HCT116 (cell line): ENCODE measurements at regions not wholly inside any gene's neighbourhood (a gene's known extent, or its start where the extent isn't known, plus 50 kb on each side); places are given as distances from the start of the nearest gene placed in this dataset.

Experiments used
- ATAC-seq: fragments of 200-7000 bp; cut with Tn5 transposase; 2 replicates; pipeline ENCODE4 v1.9.1; 2020; ENCODE audit warnings: mild to moderate bottlenecking, moderate library complexity
- BruUV-seq: library from RNA; stranded (reverse); fragments of 400-500 nt; replicated peaks from 2 replicates; lab custom pipeline; 2021; lab: Mats Ljungman, UMichigan
- CTCF ChIA-PET: fragments of 300-600 bp; sonication (Branson Sonifier 250); formaldehyde crosslinking; loops from one replicate; lab custom pipeline; 2021; ENCODE audit warnings: antibody characterized with exemption; lab: Charles Lee
- POLR2A ChIA-PET: fragments of 300-600, 350-600 bp; sonication (Branson Sonifier 250); formaldehyde crosslinking; loops from one replicate; lab custom pipeline; 2021; ENCODE audit warnings: antibody characterized with exemption; lab: Charles Lee
- RAD21 ChIA-PET, 2 experiments: fragments of 300-600 bp; sonication (Branson Sonifier 250); formaldehyde crosslinking; loops; one replicate each; lab custom pipeline; 2023; ENCODE audit warnings: low total read pairs in 2 of 2; ENCODE audit not compliant: uncharacterized antibody in 2 of 2, unreplicated experiment in 2 of 2, low non-redundant PET in 1 of 2; lab: Charles Lee
- DNase-seq: peaks from one replicate; pipeline ENCODE4 v3.0.0-alpha.2; 2010; ENCODE audit warnings: low read depth, low spot score
- H2AFZ ChIP-seq: fragments of 200-600 bp; shearing (Covaris generic), sonication (generic); 2 replicates; pipeline ENCODE4 v1.6.1; 2017; ENCODE audit warnings: low read depth, mixed run types, mixed read lengths, antibody characterized with exemption, low read length; ENCODE audit not compliant: poor library complexity, severe bottlenecking
- H3K27ac ChIP-seq: 2 replicates; pipeline ENCODE4 v1.5.1; 2012; ENCODE audit warnings: low read depth, low read length
- H3K27me3 ChIP-seq: fragments of 200-600 bp; sonication (generic); 2 replicates; pipeline ENCODE4 v1.6.1; 2016; ENCODE audit warnings: mixed run types, low read length, mixed read lengths; ENCODE audit not compliant: insufficient read depth
- H3K36me3 ChIP-seq, 2 experiments: fragments of 200-500 bp in 1 of 2; fragments of 200-600 bp in 1 of 2; sonication (Bioruptor generic) in 1 of 2; sonication (generic) in 1 of 2; 2 replicates each; pipeline versions ENCODE4 v1.5.1 to v1.6.1; 2014 to 2016; ENCODE audit warnings: low read length in 2 of 2, inconsistent platforms in 1 of 2, mixed read lengths in 1 of 2, mixed run types in 1 of 2; ENCODE audit not compliant: insufficient read depth in 2 of 2, control insufficient read depth in 1 of 2
- H3K4me1 ChIP-seq, 2 experiments: fragments of 200-600 bp in 1 of 2; sonication (generic) in 1 of 2; 2 replicates each; pipeline versions ENCODE4 v1.5.1 to v1.6.1; 2012 to 2017; ENCODE audit warnings: low read length in 2 of 2, inconsistent platforms in 1 of 2, mild to moderate bottlenecking in 1 of 2, mixed read lengths in 1 of 2, mixed run types in 1 of 2, moderate library complexity in 1 of 2; ENCODE audit not compliant: insufficient read depth in 2 of 2, control insufficient read depth in 1 of 2
- H3K4me2 ChIP-seq: fragments of 200-600 bp; sonication (generic); 2 replicates; pipeline ENCODE4 v1.6.1; 2017; ENCODE audit warnings: mixed run types, low read length, mixed read lengths
- H3K4me3 ChIP-seq, 2 experiments: fragments of 200-600 bp in 1 of 2; sonication (generic) in 1 of 2; replicated peaks in 1 of 2; 2 replicates each; pipeline ENCODE4 v1.5.1; 2011 to 2016; ENCODE audit warnings: low read length in 2 of 2, control low read depth in 1 of 2, low read depth in 1 of 2, mild to moderate bottlenecking in 1 of 2, mixed read lengths in 1 of 2, mixed run types in 1 of 2
- H3K79me2 ChIP-seq: fragments of 200-600 bp; sonication (generic); 2 replicates; pipeline ENCODE4 v1.6.1; 2017; ENCODE audit warnings: mild to moderate bottlenecking, mixed run types, low read length, moderate library complexity, mixed read lengths; ENCODE audit not compliant: insufficient read depth
- H3K9ac ChIP-seq: fragments of 200-600 bp; sonication (generic); 2 replicates; pipeline ENCODE4 v1.6.1; 2016; ENCODE audit warnings: low read length, mixed read lengths
- H3K9me2 ChIP-seq: fragments of 200-600 bp; sonication (generic), shearing (Covaris generic); 2 replicates; pipeline ENCODE4 v1.6.1; 2017; ENCODE audit warnings: mixed run types, mild to moderate bottlenecking, moderate library complexity; ENCODE audit not compliant: insufficient read depth
- H3K9me3 ChIP-seq, 2 experiments: fragments of 200-500 bp in 1 of 2; fragments of 200-600 bp in 1 of 2; sonication (Bioruptor generic) in 1 of 2; sonication (generic) in 1 of 2; 2 replicates each; pipeline ENCODE4 v1.6.1; 2014 to 2017; ENCODE audit warnings: low read length in 2 of 2, mixed read lengths in 2 of 2, inconsistent platforms in 1 of 2, low read depth in 1 of 2, mild to moderate bottlenecking in 1 of 2, mixed run types in 1 of 2, moderate library complexity in 1 of 2; ENCODE audit not compliant: control insufficient read depth in 1 of 2, insufficient read depth in 1 of 2
- H4K20me1 ChIP-seq: fragments of 200-600 bp; sonication (generic), shearing (Covaris generic); 2 replicates; pipeline ENCODE4 v1.6.1; 2017; ENCODE audit warnings: mixed run types, mild to moderate bottlenecking, moderate library complexity; ENCODE audit not compliant: insufficient read depth
- CBX3 ChIP-seq: IDR thresholded peaks from 2 replicates; pipeline ENCODE4 v1.6.1; 2012; ENCODE audit warnings: low read depth
- CEBPB ChIP-seq: IDR thresholded peaks from 2 replicates; pipeline ENCODE4 v1.6.1; 2012; ENCODE audit warnings: low read depth
- EGR1 ChIP-seq: IDR thresholded peaks from 2 replicates; pipeline ENCODE4 v1.6.1; 2012; ENCODE audit warnings: low read depth
- ELF1 ChIP-seq: IDR thresholded peaks from 2 replicates; pipeline ENCODE4 v1.6.1; 2012; ENCODE audit warnings: low read depth, borderline replicate concordance
- EZH2 ChIP-seq: fragments of 200-600 bp; sonication (generic); IDR thresholded peaks from 2 replicates; pipeline ENCODE4 v1.6.1; 2017; ENCODE audit warnings: antibody characterized with exemption, mixed run types
- EZH2phosphoT487 ChIP-seq: fragments of 200-600 bp; IDR thresholded peaks from 2 replicates; pipeline ENCODE4 v1.6.1; 2018; ENCODE audit warnings: antibody characterized with exemption, borderline replicate concordance
- FOSL1 ChIP-seq: IDR thresholded peaks from 2 replicates; pipeline ENCODE4 v1.6.1; 2012; ENCODE audit warnings: low read depth
- MAX ChIP-seq: IDR thresholded peaks from 2 replicates; pipeline ENCODE4 v1.6.1; 2012
- POLR2A ChIP-seq: IDR thresholded peaks from 2 replicates; pipeline ENCODE4 v1.7.0; 2011; ENCODE audit warnings: borderline replicate concordance; ENCODE audit not compliant: insufficient read depth, insufficient read length; ENCODE audit errors: extremely low read depth
- POLR2AphosphoS5 ChIP-seq: IDR thresholded peaks from 2 replicates; pipeline ENCODE4 v1.6.1; 2011; ENCODE audit warnings: mild to moderate bottlenecking, low read depth, low read length, moderate library complexity
- RAD21 ChIP-seq: IDR thresholded peaks from 2 replicates; pipeline ENCODE4 v1.6.1; 2012; ENCODE audit warnings: low read depth, mild to moderate bottlenecking
- SIN3A ChIP-seq: IDR thresholded peaks from 2 replicates; pipeline ENCODE4 v1.6.1; 2012; ENCODE audit warnings: low read depth
- SP1 ChIP-seq: IDR thresholded peaks from 2 replicates; pipeline ENCODE4 v1.6.1; 2012; ENCODE audit warnings: low read depth
- SRF ChIP-seq: IDR thresholded peaks from 2 replicates; pipeline ENCODE4 v1.6.1; 2012; ENCODE audit warnings: low read depth
- YY1 ChIP-seq: IDR thresholded peaks from 2 replicates; pipeline ENCODE4 v1.6.1; 2011; ENCODE audit warnings: low read length, low read depth, moderate library complexity, mild to moderate bottlenecking; ENCODE audit not compliant: insufficient replicate concordance; ENCODE audit errors: extremely low read depth
- ZNF274 ChIP-seq: fragments of 200-500 bp; sonication (Bioruptor generic); IDR thresholded peaks from 2 replicates; pipeline ENCODE4 v1.6.1; 2014; ENCODE audit warnings: mild to moderate bottlenecking, low read depth, low read length, inconsistent platforms
- intact Hi-C: fragments of 100-400 bp; cut with micrococcal nuclease; formaldehyde crosslinking; loops from 2 replicates; pipeline ENCODE4 v1.10.0; 2022
- TF ChIP-seq, protein P1 (sequence below): IDR thresholded peaks from 2 replicates; pipeline ENCODE4 v1.6.1; 2012; ENCODE audit warnings: low read depth
- TF ChIP-seq, protein P2 (sequence below): IDR thresholded peaks from 2 replicates; pipeline ENCODE4 v1.6.1; 2012
- TF ChIP-seq, protein P3 (sequence below), 3 experiments: fragments of 200-600 bp in 1 of 3; sonication (generic) in 1 of 3; IDR thresholded peaks in 2 of 3; conservative IDR thresholded peaks in 1 of 3; 2 replicates each; pipeline ENCODE4 v1.5.1; 2012 to 2017; ENCODE audit warnings: low read depth in 2 of 3, low read length in 2 of 3, antibody characterized with exemption in 1 of 3, borderline replicate concordance in 1 of 3, control low read depth in 1 of 3, mild to moderate bottlenecking in 1 of 3, mixed read lengths in 1 of 3, mixed run types in 1 of 3, moderate library complexity in 1 of 3; ENCODE audit not compliant: insufficient read depth in 1 of 3

GRCh38 chr5:40037713-40038112 is 612.9 kb upstream of the DAB2 start:
- Histone ChIP-seq H3K9me3 (no peaks in the 10 kb centered on the region), H3K27me3 (no peaks in the 10 kb centered on the region), H3K4me1 (no peaks in the 10 kb centered on the region), H2AFZ (no peak overlapping the region)
- no TSS peak for BruUV-seq
- no peak for DNase-seq
- ATAC-seq, result no peak
- TF ChIP-seq CBX3 (no peak), FOSL1 (no peak), POLR2A (no peak), MAX (no peak), EZH2 (no peak), EZH2phosphoT487 (no peak), CEBPB (no peak), SIN3A (no peak), YY1 (no peak), ELF1 (no peak), SP1 (no peak), ZNF274 (no peak), RAD21 (no peak), SRF (no peak), POLR2AphosphoS5 (no peak), EGR1 (no peak)
- TF ChIP-seq, protein P1, sequence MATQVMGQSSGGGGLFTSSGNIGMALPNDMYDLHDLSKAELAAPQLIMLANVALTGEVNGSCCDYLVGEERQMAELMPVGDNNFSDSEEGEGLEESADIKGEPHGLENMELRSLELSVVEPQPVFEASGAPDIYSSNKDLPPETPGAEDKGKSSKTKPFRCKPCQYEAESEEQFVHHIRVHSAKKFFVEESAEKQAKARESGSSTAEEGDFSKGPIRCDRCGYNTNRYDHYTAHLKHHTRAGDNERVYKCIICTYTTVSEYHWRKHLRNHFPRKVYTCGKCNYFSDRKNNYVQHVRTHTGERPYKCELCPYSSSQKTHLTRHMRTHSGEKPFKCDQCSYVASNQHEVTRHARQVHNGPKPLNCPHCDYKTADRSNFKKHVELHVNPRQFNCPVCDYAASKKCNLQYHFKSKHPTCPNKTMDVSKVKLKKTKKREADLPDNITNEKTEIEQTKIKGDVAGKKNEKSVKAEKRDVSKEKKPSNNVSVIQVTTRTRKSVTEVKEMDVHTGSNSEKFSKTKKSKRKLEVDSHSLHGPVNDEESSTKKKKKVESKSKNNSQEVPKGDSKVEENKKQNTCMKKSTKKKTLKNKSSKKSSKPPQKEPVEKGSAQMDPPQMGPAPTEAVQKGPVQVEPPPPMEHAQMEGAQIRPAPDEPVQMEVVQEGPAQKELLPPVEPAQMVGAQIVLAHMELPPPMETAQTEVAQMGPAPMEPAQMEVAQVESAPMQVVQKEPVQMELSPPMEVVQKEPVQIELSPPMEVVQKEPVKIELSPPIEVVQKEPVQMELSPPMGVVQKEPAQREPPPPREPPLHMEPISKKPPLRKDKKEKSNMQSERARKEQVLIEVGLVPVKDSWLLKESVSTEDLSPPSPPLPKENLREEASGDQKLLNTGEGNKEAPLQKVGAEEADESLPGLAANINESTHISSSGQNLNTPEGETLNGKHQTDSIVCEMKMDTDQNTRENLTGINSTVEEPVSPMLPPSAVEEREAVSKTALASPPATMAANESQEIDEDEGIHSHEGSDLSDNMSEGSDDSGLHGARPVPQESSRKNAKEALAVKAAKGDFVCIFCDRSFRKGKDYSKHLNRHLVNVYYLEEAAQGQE, result no peak
- TF ChIP-seq, protein P2, sequence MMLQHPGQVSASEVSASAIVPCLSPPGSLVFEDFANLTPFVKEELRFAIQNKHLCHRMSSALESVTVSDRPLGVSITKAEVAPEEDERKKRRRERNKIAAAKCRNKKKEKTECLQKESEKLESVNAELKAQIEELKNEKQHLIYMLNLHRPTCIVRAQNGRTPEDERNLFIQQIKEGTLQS, result no peak
- TF ChIP-seq, protein P3, sequence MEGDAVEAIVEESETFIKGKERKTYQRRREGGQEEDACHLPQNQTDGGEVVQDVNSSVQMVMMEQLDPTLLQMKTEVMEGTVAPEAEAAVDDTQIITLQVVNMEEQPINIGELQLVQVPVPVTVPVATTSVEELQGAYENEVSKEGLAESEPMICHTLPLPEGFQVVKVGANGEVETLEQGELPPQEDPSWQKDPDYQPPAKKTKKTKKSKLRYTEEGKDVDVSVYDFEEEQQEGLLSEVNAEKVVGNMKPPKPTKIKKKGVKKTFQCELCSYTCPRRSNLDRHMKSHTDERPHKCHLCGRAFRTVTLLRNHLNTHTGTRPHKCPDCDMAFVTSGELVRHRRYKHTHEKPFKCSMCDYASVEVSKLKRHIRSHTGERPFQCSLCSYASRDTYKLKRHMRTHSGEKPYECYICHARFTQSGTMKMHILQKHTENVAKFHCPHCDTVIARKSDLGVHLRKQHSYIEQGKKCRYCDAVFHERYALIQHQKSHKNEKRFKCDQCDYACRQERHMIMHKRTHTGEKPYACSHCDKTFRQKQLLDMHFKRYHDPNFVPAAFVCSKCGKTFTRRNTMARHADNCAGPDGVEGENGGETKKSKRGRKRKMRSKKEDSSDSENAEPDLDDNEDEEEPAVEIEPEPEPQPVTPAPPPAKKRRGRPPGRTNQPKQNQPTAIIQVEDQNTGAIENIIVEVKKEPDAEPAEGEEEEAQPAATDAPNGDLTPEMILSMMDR (IDR thresholded peaks at IDR 0.05 in 2 of 3, conservative IDR thresholded peaks at IDR 0.05 in 1 of 3; ENCODE audit: borderline replicate concordance in 1 of 3, insufficient read depth in 1 of 3, low read depth in 2 of 3, low read length in 2 of 3), result no peak
- TF ChIP-seq, all 23 proteins: peak for 0
- no peak overlapping the region for H3K9ac ChIP-seq
- H3K4me2 ChIP-seq, result no peak overlapping the region
- H3K9me2 ChIP-seq, result no peaks in the 10 kb centered on the region; the same call in 1 of the 2 replicates
- H3K79me2 ChIP-seq, result no peaks in the 10 kb centered on the region
- POLR2A ChIA-PET, result no interaction called here
- no peak overlapping the region for H3K27ac ChIP-seq
- CTCF ChIA-PET, result no interaction called here
- RAD21 ChIA-PET, result no interaction called here
- no peaks in the 10 kb centered on the region for H3K36me3 ChIP-seq
- no peak overlapping the region for H3K4me3 ChIP-seq
- H4K20me1 ChIP-seq, result no peaks in the 10 kb centered on the region
- intact Hi-C loops, result no loop called here
